ENCODE measurements at regions not wholly inside any gene's neighbourhood (a gene's known extent, or its start where the extent isn't known, plus 50 kb on each side); places are given as distances from the start of the nearest gene placed in this dataset.

DNA sequence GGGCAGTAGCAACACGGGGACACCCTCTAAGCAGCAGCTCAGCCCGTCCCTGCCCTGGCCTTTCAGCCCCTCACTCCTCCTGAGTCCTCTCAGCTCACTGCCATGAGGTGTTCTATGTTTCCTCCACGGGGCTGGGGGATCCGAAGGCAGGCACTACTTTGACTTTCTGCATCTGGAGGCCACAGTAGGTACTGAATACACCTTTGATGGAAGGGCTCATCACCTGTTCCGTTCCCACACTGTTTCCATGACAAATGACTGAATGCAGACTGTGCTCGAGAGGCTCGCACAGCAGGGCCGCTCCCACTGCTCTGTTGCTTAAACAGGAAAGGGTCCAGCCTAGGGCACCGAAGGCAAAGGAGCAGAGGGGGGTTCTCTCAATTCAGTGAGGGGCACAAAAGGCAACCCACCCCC, 77.6 kb upstream of the DNAH14 start:
- TF ChIP-seq NR2F2 (IDR thresholded peaks at IDR 0.05) (no peak), CTCF (IDR thresholded peaks at IDR 0.05; ENCODE audit: low read depth, low read length, missing input control) (no peak), RAD21 (IDR thresholded peaks at IDR 0.05) (no peak), JUND (IDR thresholded peaks at IDR 0.05) (no peak), HNF4A (conservative IDR thresholded peaks at IDR 0.05) (no peak), REST (IDR thresholded peaks at IDR 0.05) (no peak)

All from liver (tissue), 3 donors.